GM12891 (cell line): ENCODE measurements at regions not wholly inside any gene's neighbourhood (a gene's known extent, or its start where the extent isn't known, plus 50 kb on each side); places are given as distances from the start of the nearest gene placed in this dataset.

ENCODE experiments used
- PAX5 ChIP-seq: IDR thresholded peaks from 2 replicates; pipeline ENCODE4 v1.6.1; 2011; ENCODE audit warnings: low read length, moderate library complexity, mild to moderate bottlenecking; ENCODE audit not compliant: insufficient read depth, severe bottlenecking
- POLR2A ChIP-seq: IDR thresholded peaks from 2 replicates; pipeline ENCODE4 v1.6.1; 2011; ENCODE audit warnings: low read depth, low read length, control low read depth
- POLR2AphosphoS5 ChIP-seq: IDR thresholded peaks from 2 replicates; pipeline ENCODE4 v1.6.1; 2011; ENCODE audit warnings: low read depth, low read length, control low read depth
- POU2F2 ChIP-seq: IDR thresholded peaks from 2 replicates; pipeline ENCODE4 v1.6.1; 2011; ENCODE audit warnings: low read depth, mild to moderate bottlenecking, control low read depth, low read length, moderate library complexity
- SPI1 ChIP-seq: IDR thresholded peaks from 2 replicates; pipeline ENCODE4 v1.6.1; 2011; ENCODE audit warnings: low read depth, low read length, control low read depth
- TAF1 ChIP-seq: IDR thresholded peaks from 2 replicates; pipeline ENCODE4 v1.6.1; 2011; ENCODE audit warnings: low read depth, low read length, control low read depth

DNA sequence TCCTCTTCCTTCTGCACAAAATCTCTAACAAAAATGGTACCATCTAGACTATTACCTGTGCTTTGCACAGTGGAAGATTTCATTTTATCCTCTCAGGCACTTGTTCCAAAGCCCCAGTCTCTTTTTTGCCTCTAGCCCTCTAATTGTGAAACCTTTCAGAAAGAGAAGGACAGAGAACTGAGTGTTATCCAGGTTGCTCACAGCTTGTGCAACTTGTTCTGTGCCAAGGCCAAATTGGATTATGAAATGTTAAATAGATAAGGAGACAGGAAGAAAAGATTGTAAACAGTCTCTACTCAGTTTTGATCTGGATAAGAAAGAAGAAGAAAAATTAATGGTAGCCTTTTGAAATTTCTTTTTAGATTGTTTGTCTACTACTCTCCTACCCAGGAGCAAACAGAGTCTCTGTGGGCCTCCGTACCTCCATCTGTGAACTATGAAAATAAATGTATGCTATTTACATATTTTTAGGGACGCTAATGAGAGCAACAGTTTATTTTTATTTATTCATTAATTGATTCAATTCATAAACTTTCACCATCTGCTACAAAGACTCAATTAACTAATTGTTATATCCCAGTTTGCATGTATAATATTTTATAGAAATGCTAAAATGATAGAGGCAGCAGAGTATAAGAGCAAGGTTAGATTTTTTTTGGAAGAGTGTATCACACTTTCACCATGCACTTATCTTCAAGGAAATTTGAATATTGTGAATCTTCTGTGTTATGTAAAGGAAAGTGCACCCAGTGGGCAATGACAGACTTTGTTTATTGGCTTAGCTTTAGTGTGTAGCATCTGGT, 339.0 kb upstream of the ETAA1 start:
- TF ChIP-seq POLR2A (no peak), POLR2AphosphoS5 (no peak), TAF1 (no peak), SPI1 (no peak), PAX5 (no peak), POU2F2 (no peak)
